ENCODE measurements at regions not wholly inside any gene's neighbourhood (a gene's known extent, or its start where the extent isn't known, plus 50 kb on each side); places are given as distances from the start of the nearest gene placed in this dataset.
"Not testable (repeated sequence)": the region's sequence is repeated elsewhere in the genome, so short reads cannot be mapped to it uniquely, and the experiment has no call there.

DNA sequence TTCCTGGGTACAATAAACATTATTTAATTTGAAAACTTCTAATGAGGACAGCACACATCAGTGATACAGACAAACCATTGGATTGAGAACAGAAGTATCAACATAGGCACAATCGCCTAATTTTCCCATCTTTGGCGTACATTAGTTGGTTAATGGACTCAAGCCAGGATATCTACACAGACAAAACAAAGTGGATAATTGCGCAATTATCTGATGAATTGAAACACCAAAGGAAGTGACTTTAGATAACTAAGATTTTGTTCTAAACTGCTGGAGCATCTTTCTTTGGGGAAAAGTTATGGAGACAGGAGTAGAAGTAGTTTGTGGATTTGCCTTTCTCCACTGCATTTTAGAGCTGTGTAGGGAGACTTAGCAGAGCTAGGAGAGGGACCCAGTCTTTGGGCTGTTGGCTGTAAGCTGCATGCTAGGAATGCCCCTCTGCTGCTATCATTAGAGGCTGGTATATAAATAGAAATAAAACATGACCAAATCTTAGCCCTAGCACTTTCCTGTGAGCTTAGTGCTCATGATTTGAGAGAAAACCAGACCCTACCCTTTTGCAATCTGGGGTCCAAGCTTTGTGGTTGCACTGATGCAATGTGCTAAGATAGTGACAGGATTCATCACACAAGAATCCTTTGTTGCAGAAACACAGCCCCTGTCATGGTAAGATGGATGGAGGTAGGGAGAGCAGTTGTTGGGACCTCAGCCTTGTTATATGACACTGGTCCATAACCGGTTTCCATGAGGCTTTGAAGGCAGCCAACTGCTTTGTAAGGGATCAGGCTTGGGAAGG is 264.5 kb upstream of the PIK3C3 start:
- no peak for DNase-seq

GRCh38 chr18:41687138-41687537 is 267.9 kb upstream of the PIK3C3 start:
- no peak for DNase-seq

GRCh38 chr18:41681138-41681880 is 273.7 kb upstream of the PIK3C3 start:
- no peak for DNase-seq

DNA sequence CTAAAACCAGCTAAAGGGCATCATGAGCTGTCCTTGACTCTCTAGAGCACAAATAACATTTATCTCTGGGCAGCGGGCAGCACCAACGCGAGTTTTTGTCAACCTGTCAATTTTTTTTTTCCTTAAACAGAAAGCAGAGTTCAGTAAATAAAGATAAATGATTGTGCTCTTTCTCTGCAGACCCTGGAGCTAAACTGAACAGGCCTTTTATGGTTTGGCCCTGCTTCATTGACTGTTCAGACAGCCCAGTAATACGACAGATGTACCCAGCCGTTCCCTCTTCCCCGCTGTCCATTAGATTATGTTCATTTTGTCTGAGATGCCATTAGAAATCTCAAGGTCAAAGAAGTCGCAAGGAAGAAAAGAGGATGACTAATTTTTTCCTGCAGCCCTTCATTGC is 280.5 kb upstream of the PIK3C3 start:
- no peak for DNase-seq

DNA sequence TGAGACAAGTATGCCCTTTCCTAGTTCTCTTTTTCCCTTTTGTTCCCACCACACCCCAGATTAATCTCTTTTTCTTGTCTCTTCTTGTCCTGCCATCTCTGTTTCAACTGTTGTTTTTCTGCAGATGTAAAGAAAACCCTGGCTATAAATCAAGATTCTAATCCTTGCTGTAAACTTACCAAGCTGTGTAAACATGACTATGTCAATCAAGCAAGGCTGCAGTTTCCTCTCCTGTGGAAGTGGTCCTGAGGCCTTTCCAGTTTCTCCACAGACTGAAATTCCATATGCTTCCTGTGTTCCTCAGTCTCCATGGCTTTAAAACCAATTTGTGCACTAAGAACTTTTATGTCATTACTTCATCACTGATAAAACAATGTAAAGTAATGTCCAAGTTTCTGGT is 288.8 kb upstream of the PIK3C3 start:
- DNase-seq = no peak

GRCh38 chr18:41665210-41665609 is 289.8 kb upstream of the PIK3C3 start:
- DNase-seq = no peak

- no peak for DNase-seq
Observed at GRCh38 chr18:41660654-41661053, 294.4 kb upstream of the PIK3C3 start.

DNA sequence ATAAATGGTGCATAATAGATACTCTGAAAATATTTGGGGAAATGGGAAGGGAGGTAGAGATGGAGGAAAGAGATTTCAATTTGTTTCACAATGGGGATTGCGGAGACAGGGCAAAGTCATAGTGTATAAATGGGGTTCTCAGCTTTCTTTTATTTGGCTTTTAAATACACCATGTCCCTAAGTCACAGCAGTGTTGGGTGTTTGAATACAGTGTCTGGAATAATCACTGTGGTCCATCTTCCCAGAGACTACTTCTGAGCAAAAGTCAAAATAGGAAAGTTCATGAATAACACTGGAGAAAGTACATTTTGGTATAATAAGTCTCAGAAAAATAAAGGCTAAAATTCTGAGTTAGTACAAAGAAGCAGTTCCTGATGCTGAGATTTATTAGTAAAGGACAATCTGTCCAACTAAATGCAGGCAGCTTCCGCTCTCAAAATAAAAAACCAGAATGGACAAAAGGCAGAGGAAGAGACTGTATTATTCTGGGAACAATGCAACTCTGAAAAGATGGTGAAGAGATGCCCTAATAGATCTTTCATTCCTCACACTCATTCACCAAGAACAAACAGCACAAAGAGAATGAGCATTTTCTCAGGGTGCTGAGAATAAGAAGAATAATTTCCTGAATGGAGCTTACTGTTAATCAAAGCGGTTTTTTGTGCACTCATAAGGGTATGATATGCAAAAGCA is 295.4 kb upstream of the PIK3C3 start:
- DNase-seq = no peak

DNA sequence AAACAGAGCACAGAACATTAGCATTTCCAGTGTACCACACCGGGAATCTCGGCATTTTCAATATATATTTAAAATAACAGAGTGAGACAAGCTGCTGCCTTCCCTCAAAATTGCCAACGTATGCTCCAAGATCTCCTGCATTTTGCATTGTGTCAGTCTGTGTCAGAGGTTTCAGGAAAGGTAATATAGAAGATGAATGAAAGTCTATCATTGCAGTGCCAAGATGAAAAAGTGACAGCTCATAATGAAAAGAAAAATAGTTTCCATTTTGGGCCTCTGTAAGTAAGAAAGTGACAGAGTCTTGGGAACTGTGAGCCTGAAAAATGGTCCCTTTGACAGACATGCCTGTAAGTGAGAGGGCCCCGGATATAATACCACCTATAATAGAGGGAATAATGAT is 297.8 kb upstream of the PIK3C3 start:
- no peak for DNase-seq

DNA sequence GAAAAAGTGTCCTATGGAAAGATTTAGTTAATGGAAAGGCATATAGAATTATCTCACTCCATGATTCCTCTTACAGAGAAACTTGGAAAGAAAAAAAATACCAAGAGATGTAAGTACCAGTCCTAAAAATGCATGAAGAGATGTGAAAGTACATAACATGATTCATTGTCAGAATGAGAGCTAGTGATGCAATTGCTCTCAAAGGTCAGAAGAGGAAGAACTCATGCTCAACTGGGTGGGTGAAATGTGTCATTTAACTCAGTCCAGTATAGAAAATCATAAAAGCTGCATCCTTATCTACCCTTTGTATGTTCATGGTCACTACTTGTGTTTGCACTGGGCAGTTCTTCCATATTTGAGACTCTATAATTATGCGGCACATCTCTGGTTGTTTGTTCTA is 300.0 kb upstream of the PIK3C3 start:
- DNase-seq = no peak

- DNase-seq = no peak
Observed at GRCh38 chr18:41647914-41648313, 307.1 kb upstream of the PIK3C3 start.

- no peak for DNase-seq
Observed at GRCh38 chr18:41646915-41647620, 308.0 kb upstream of the PIK3C3 start.

DNA sequence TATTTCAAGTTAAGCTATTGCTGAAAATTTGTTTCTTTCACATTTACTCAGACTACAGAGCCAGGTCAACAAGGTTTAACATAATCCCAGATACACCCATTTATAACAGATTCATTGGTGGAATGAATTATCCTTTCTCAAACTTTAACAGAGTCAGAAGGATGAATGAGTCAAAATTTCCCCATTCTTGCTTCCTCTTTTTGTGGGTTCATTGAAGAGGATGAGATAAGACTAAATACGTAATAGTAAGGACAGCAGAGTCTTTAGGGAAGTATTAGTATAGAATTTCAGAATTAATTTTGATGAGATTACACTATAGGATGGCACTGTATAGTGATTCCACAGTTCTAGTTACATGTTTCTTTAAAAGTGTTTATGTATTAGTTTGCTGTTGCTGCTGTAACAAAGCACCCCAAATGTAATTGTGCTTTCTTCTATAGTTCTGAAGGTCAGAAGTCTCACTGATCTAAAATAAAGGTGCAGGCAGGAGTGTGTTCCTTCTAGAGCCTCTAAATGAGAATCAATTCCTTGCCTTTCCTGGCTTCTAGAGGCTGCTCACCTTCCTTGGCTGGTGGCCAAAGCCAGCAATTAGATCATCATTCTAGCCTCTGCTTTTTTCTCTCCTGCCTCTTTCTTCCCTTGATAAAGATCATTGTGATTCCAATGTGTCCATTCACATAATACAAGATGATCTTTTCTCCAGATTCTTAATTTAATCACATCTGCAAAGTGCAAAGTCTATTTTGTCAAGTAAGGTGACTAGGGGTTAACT is 309.3 kb upstream of the PIK3C3 start:
- DNase-seq = no peak

GRCh38 chr18:41644466-41644865 is 310.6 kb upstream of the PIK3C3 start:
- DNase-seq = no peak

DNA sequence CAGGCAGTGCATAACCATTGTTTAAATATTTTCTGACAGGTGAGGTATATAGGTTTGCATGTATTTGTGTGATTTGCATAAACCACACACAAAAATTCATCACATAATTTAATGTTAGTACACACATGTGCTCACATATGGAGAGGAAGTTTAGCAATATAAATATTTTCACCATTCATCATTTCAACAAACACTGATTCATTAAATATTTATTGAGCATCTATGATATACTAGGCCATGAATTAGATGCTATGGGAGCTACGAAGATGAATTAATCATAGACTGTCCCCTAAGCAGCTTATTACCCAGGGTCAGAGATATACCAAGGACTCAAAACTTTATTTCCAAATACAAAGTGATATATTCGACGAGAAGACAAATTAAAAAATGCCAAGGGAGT is 311.6 kb upstream of the PIK3C3 start:
- DNase-seq = no peak

DNA sequence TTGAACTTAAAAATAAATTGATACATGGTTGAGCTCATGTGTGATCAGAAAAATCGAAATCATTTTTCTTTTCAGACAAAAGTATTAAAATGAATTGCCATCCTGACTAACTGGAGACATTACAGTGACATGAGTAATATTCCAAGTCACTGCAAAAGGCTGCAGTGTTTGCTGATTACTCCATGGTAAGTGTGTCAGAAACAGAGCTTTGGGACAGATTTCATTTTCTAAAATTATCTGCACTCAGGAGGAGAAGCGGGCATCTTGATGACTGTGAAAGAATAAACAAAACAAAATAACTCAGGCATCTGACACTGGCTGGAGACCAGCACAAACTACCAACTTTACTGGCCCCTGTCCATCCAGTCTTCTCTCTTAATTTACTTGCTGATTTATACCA is 312.3 kb upstream of the PIK3C3 start:
- DNase-seq = no peak

DNA sequence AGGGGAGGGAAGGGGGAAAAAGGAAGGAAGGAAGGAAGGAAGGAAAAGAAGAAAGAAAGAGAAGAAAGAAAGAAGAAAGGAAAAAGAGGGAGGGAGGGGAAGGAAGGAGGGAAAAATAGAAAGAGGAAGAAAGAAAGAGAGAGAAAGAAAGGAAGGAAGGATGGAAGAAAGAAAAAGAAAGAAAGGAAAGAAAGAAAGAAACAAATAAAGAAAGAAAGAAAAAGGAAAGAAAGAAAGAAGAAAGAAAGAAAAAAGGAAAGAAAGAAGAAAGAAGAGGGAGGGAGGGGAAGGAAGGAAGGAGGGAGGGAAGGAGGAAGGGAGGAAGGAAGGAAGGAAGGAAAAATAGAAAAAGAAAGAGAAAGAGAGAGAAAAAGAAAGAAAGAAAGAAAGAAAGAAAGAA is 315.8 kb upstream of the PIK3C3 start:
- no peak for DNase-seq

DNA sequence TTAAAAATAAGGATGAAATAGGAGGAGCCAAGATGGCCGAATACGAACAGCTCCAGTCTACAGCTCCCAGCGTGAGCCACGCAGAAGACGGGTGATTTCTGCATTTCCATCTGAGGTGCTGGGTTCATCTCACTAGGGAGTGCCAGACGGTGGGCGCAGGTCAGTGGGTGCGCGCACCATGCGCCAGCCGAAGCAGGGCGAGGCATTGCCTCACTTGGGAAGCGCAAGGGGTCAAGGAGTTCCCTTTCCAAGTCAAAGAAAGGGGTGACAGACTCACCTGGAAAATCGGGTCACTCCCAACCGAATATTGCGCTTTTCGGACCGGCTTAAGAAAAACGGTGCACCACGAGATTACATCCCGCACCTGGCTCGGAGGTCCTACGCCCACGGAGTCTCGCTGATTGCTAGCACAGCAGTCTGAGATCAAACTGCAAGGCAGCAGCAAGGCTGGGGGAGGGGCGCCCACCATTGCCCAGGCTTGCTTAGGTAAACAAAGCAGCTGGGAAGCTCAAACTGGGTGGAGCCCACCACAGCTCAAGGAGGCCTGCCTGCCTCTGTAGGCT is 323.2 kb upstream of the PIK3C3 start:
- not testable (repeated sequence) for DNase-seq

DNA sequence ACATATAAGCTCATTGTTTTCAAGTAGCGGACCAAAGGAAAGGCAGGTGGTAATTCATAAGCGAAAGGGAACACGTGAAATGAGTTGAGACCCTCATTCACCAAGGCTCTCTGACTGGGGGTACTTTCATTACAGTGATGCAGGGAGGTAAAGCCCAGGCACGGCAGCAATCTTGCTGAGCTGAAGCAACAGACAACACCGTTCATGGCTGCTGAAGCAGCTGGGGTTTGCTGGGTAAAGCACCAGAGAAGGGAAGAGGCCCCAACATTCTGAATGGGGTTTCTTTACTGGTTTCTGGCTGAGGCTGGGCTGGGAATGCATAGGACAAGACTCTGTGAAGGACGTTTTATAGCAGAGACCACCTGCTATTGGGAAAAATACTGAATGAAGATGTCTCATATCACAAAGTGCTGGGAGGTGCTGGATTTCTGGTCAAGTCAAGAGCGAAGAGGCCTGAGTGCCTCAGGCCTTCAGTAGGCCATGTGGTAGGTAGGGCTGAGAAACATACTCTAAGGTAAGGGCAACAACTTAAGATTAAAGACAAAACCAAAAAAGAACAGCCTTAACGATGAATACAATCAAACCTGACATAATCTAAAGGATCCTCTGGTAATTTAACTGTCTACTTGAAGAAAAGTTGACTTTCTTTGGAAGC is 324.7 kb upstream of the PIK3C3 start:
- DNase-seq = no peak

- no peak for DNase-seq
Observed at GRCh38 chr18:41624460-41624859, 330.6 kb upstream of the PIK3C3 start.

- no peak for DNase-seq
Observed at GRCh38 chr18:41621177-41621576, 333.9 kb upstream of the PIK3C3 start.

- DNase-seq = no peak
Observed at GRCh38 chr18:41618147-41618546, 336.9 kb upstream of the PIK3C3 start.
